Astrocyte (in vitro differentiated cells and primary cell): ENCODE measurements at regions not wholly inside any gene's neighbourhood (a gene's known extent, or its start where the extent isn't known, plus 50 kb on each side); places are given as distances from the start of the nearest gene placed in this dataset.

ENCODE experiments used
- DNase-seq: peaks from one replicate; pipeline ENCODE4 v3.0.0-alpha.2; 2010; ENCODE audit warnings: low read depth
- FAIRE-seq: peaks from 2 replicates; lab custom pipeline; 2011; peaks lifted over from hg19 to GRCh38; lab: Jason Lieb, UNC
- H2AFZ ChIP-seq: 2 replicates; pipeline ENCODE4 v1.6.0; 2012; ENCODE audit warnings: low read depth, low read length, inconsistent platforms
- H3K27ac ChIP-seq: 2 replicates; pipeline ENCODE4 v1.5.1; 2011; ENCODE audit warnings: low read depth, low read length, inconsistent platforms
- H3K27me3 ChIP-seq: 2 replicates; pipeline ENCODE4 v1.6.0; 2011; ENCODE audit warnings: low read length, inconsistent platforms; ENCODE audit not compliant: insufficient read depth
- H3K36me3 ChIP-seq: 2 replicates; pipeline ENCODE4 v1.5.1; 2011; ENCODE audit warnings: low read length, inconsistent platforms; ENCODE audit not compliant: insufficient read depth
- H3K4me1 ChIP-seq: 2 replicates; pipeline ENCODE4 v1.5.1; 2011; ENCODE audit warnings: low read length, inconsistent platforms; ENCODE audit not compliant: insufficient read depth
- H3K4me2 ChIP-seq: 2 replicates; pipeline ENCODE4 v1.6.0; 2012; ENCODE audit warnings: low read length, inconsistent platforms
- H3K4me3 ChIP-seq: 2 replicates; pipeline ENCODE4 v1.5.1; 2011; ENCODE audit warnings: low read depth, mild to moderate bottlenecking, low read length, inconsistent platforms; ENCODE audit not compliant: insufficient read depth
- H3K79me2 ChIP-seq: 2 replicates; pipeline ENCODE4 v1.6.0; 2012; ENCODE audit warnings: mild to moderate bottlenecking, low read length, inconsistent platforms; ENCODE audit not compliant: insufficient read depth
- H3K9ac ChIP-seq: 2 replicates; pipeline ENCODE4 v1.6.0; 2012; ENCODE audit warnings: mild to moderate bottlenecking, low read length, inconsistent platforms
- H3K9me3 ChIP-seq: 2 replicates; pipeline ENCODE4 v1.5.1; 2012; ENCODE audit warnings: low read depth, mild to moderate bottlenecking, low read length, inconsistent platforms; ENCODE audit not compliant: insufficient read depth
- H4K20me1 ChIP-seq: 2 replicates; pipeline ENCODE4 v1.6.0; 2012; ENCODE audit warnings: low read length, inconsistent platforms; ENCODE audit not compliant: insufficient read depth
- H3K27ac Mint-ChIP-seq: one replicate; pipeline ENCODE4 v1.8.0; 2021; ENCODE audit warnings: mild to moderate bottlenecking, mixed read lengths; ENCODE audit not compliant: unreplicated experiment
- H3K27me3 Mint-ChIP-seq: one replicate; pipeline ENCODE4 v1.8.0; 2021; ENCODE audit warnings: low read depth, mixed read lengths; ENCODE audit not compliant: unreplicated experiment
- H3K36me3 Mint-ChIP-seq: one replicate; pipeline ENCODE4 v1.8.0; 2021; ENCODE audit warnings: low read depth, mixed read lengths; ENCODE audit not compliant: unreplicated experiment
- H3K4me1 Mint-ChIP-seq: one replicate; pipeline ENCODE4 v1.8.0; 2021; ENCODE audit warnings: low read depth, mixed read lengths; ENCODE audit not compliant: unreplicated experiment
- H3K4me3 Mint-ChIP-seq: one replicate; pipeline ENCODE4 v1.8.0; 2021; ENCODE audit warnings: mild to moderate bottlenecking, moderate library complexity, mixed read lengths; ENCODE audit not compliant: unreplicated experiment
- H3K9me3 Mint-ChIP-seq: one replicate; pipeline ENCODE4 v1.8.0; 2021; ENCODE audit warnings: mild to moderate bottlenecking, mixed read lengths; ENCODE audit not compliant: unreplicated experiment
- CTCF ChIP-seq: IDR thresholded peaks from 2 replicates; pipeline ENCODE4 v1.5.1; 2011; ENCODE audit warnings: low read depth, mild to moderate bottlenecking, inconsistent platforms, low read length, moderate library complexity; ENCODE audit not compliant: insufficient read depth
- EZH2 ChIP-seq: IDR thresholded peaks from 2 replicates; pipeline ENCODE4 v1.6.1; 2012; ENCODE audit warnings: mild to moderate bottlenecking, low read length, inconsistent platforms; ENCODE audit not compliant: insufficient read depth

- FAIRE-seq (no peak), DNase-seq (no peak)
- H3K9me3 ChIP-seq: no peaks in the 10 kb centered on the region
- H3K27ac ChIP-seq: no peak overlapping the region
- no peaks in the 10 kb centered on the region for H3K36me3 ChIP-seq
- no peak overlapping the region for H2AFZ ChIP-seq
- H3K79me2 ChIP-seq: no peaks in the 10 kb centered on the region
- H3K9me3 Mint-ChIP-seq: peaks cover 2% of the 10 kb centered on the region
- H3K4me3 Mint-ChIP-seq: no peak overlapping the region
- peaks cover 21% of the 10 kb centered on the region for H3K4me1 ChIP-seq
- H3K4me3 ChIP-seq: no peak overlapping the region
- H3K27me3 Mint-ChIP-seq: no peaks in the 10 kb centered on the region
- H3K27ac Mint-ChIP-seq: no peak overlapping the region
- no peaks in the 10 kb centered on the region for H3K36me3 Mint-ChIP-seq
- H3K4me2 ChIP-seq: no peak overlapping the region
- H3K27me3 ChIP-seq: no peaks in the 10 kb centered on the region
- peaks cover 9% of the 10 kb centered on the region for H3K4me1 Mint-ChIP-seq
- H3K9ac ChIP-seq: no peak overlapping the region
- no peaks in the 10 kb centered on the region for H4K20me1 ChIP-seq
- TF ChIP-seq CTCF (no peak), EZH2 (no peak)
Observed at GRCh38 chr13:44229371-44230030, 144.1 kb upstream of the SERP2 start.

GRCh38 chr13:44230071-44230470 is 143.6 kb upstream of the SERP2 start:
- H3K9me3 Mint-ChIP-seq: peaks cover 2% of the 10 kb centered on the region
- Histone ChIP-seq H3K4me3 (no peak overlapping the region), H3K79me2 (no peaks in the 10 kb centered on the region), H2AFZ (no peak overlapping the region), H4K20me1 (no peaks in the 10 kb centered on the region), H3K27ac (no peak overlapping the region), H3K4me1 (peaks cover 21% of the 10 kb centered on the region), H3K36me3 (no peaks in the 10 kb centered on the region), H3K9me3 (no peaks in the 10 kb centered on the region), H3K9ac (no peak overlapping the region), H3K27me3 (no peaks in the 10 kb centered on the region), H3K4me2 (no peak overlapping the region)
- FAIRE-seq (no peak), DNase-seq (no peak)
- no peaks in the 10 kb centered on the region for H3K36me3 Mint-ChIP-seq
- TF ChIP-seq EZH2: no peak
- TF ChIP-seq CTCF: no peak
- H3K27ac Mint-ChIP-seq: no peak overlapping the region
- peaks cover 9% of the 10 kb centered on the region for H3K4me1 Mint-ChIP-seq
- H3K4me3 Mint-ChIP-seq: no peak overlapping the region
- no peaks in the 10 kb centered on the region for H3K27me3 Mint-ChIP-seq

- no peaks in the 10 kb centered on the region for H4K20me1 ChIP-seq
- H3K4me1 ChIP-seq: peaks cover 21% of the 10 kb centered on the region
- no peaks in the 10 kb centered on the region for H3K9me3 ChIP-seq
- Mint-ChIP-seq H3K27me3 (no peaks in the 10 kb centered on the region), H3K27ac (no peak overlapping the region), H3K4me1 (peaks cover 9% of the 10 kb centered on the region), H3K36me3 (no peaks in the 10 kb centered on the region), H3K4me3 (no peak overlapping the region), H3K9me3 (peaks cover 2% of the 10 kb centered on the region)
- H3K36me3 ChIP-seq: no peaks in the 10 kb centered on the region
- FAIRE-seq (no peak), DNase-seq (peak; percentile 44)
- peak overlapping the region; percentile 23 for H3K4me2 ChIP-seq
- H3K27ac ChIP-seq: peak overlapping the region; percentile 14
- no peak overlapping the region for H3K9ac ChIP-seq
- no peak overlapping the region for H3K4me3 ChIP-seq
- no peaks in the 10 kb centered on the region for H3K79me2 ChIP-seq
- no peaks in the 10 kb centered on the region for H3K27me3 ChIP-seq
- H2AFZ ChIP-seq: no peak overlapping the region
- TF ChIP-seq CTCF (no peak), EZH2 (no peak)
Observed at GRCh38 chr13:44230736-44231135, 142.9 kb upstream of the SERP2 start.
